GM12873 (cell line): ENCODE measurements at regions not wholly inside any gene's neighbourhood (a gene's known extent, or its start where the extent isn't known, plus 50 kb on each side); places are given as distances from the start of the nearest gene placed in this dataset.

Experiments
- TF ChIP-seq, protein P1 (sequence below): IDR thresholded peaks from 2 replicates; pipeline ENCODE4 v1.5.1; 2012; ENCODE audit warnings: low read depth, mild to moderate bottlenecking, moderate library complexity, low read length, control low read depth; ENCODE audit not compliant: insufficient read depth; ENCODE audit errors: missing control alignments

DNA sequence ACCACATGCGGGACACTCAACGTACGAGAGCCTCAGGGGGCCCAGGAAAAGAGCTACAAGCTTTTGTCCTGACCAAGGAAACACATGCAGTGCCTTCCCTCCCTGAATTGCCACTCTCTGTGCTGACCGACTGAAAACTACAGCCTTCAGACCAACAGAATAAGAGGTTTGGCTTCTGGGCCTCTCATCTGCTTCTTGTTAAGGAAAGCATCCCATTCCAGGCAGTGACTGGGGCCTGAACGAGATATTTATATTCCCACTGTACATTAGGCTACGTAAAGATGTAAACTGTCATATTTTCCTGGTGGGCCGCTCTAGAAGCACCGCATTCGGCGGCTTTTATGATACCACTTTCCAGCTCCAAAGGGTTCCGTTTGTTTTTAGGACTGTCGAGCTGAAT lies 208.9 kb upstream of the TPM1 start:
- TF ChIP-seq, protein P1, sequence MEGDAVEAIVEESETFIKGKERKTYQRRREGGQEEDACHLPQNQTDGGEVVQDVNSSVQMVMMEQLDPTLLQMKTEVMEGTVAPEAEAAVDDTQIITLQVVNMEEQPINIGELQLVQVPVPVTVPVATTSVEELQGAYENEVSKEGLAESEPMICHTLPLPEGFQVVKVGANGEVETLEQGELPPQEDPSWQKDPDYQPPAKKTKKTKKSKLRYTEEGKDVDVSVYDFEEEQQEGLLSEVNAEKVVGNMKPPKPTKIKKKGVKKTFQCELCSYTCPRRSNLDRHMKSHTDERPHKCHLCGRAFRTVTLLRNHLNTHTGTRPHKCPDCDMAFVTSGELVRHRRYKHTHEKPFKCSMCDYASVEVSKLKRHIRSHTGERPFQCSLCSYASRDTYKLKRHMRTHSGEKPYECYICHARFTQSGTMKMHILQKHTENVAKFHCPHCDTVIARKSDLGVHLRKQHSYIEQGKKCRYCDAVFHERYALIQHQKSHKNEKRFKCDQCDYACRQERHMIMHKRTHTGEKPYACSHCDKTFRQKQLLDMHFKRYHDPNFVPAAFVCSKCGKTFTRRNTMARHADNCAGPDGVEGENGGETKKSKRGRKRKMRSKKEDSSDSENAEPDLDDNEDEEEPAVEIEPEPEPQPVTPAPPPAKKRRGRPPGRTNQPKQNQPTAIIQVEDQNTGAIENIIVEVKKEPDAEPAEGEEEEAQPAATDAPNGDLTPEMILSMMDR = no peak

DNA sequence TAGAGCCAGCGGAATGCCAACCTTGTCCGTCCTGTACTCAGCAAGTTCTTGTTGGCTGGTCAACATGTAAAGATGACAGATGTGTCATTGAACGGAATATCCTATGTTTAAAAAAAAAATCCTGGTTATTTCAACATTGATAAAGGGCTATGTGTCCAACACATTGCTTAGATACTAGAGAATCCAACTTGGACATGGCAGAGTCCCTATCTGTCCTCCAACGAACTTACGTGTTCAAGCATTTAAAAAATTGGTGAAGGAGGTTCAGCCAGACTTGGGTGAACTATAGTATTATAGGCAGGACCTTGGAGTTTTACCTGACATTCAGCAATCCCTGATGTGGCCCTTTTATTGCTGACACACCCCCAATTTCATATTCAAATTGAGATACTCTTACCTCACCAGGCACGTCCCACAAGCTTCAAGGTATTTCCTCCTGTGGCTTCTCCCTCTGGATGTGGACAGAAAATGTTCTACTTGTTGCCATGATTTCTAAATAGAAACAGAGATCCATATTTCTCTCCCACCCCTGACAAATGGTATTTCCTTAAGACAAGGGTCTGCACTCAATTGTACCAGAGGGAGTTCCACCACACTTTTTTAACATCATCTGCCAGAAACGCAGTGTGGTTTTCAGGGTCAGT lies 207.7 kb upstream of the TPM1 start:
- TF ChIP-seq, protein P1 = no peak

DNA sequence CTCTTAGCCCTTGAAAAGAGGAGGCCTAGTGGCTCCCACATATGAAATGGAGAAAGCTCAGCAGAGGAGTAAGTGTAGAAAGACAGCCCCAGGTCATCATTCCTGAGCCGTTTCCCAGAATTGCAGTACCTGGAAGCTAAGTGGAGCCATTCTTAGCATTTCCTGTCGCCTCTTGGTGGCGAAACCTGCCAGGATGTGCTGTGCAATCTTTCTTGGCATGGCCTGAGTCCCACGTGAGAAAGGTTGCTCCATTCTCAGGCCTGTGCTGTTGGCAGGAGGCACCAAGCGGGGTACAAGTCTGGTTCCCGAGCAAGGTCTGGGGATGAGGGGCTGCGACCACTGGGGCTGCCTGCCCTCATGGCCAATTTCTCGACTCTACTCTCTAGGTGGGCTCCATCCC lies 207.2 kb upstream of the TPM1 start:
- TF ChIP-seq, protein P1 = no peak

DNA sequence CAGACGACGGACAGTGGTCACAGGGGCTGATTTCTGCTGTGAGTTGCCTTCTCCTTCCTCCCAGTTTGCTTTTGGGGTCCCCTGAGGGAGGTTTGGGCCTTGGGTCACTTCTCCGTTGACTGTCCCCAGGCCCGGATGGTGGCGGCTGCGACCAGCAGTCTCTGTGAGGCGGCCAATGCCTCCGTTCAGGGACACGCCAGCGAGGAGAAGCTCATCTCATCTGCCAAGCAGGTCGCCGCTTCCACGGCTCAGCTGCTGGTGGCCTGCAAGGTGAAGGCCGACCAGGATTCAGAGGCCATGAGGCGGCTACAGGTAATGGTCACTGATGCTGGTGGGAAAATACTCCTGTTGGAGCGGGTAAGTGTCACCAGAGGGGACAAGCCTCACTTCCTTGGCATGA lies 206.8 kb upstream of the TPM1 start:
- TF ChIP-seq, protein P1 = no peak

DNA sequence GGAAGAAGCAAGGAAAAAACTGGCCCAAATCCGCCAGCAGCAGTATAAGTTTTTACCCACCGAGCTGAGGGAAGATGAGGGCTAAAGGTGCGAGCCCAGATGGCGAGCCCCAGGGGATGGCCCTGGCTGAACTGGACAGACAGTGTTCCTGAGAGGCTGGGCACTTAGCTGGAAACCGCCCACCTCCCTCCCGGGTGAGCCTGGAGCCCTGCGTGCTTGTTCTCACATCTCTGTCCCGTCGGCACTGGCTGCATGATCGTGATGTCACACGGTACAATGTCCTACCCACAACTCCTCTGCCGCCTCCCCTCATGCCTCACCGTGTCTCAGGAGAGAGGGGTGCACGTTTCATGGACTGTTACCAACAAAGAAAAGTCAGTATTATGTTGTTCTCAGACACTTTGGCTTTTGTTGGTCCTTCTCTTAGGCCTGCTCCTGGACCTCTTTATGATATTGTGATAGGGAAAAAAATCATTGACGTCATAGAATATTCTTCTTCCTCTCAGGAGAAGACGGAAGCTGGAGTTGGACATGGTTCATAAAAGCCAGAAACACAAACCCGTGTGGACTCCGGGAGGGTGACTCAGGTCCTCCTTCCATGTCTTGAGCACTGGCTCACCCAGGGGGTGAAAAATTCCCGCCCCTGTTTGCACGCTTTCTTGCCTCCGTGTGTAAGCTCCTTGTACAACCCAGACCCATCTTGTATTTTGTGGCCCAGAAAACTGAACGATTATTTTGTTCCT lies 201.8 kb upstream of the TPM1 start:
- TF ChIP-seq, protein P1 = no peak

DNA sequence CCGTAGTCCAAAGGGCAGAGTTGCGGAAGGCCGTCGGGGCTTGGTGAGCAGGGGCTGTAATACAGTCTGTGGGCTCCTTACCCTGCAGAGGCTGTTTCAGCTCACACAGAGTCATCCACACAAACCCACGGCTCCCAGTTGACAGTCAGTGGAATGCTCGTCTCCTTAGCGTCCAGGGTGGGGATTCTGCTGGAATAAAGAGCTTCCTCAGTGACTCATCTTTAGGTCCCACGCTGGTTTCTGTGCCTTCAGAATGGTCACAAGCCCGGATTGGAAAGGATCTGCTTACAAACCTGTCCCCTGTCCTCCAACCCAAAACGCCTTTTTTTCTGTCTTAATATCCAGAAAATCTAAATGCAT lies 201.3 kb upstream of the TPM1 start:
- TF ChIP-seq, protein P1 = no peak

DNA sequence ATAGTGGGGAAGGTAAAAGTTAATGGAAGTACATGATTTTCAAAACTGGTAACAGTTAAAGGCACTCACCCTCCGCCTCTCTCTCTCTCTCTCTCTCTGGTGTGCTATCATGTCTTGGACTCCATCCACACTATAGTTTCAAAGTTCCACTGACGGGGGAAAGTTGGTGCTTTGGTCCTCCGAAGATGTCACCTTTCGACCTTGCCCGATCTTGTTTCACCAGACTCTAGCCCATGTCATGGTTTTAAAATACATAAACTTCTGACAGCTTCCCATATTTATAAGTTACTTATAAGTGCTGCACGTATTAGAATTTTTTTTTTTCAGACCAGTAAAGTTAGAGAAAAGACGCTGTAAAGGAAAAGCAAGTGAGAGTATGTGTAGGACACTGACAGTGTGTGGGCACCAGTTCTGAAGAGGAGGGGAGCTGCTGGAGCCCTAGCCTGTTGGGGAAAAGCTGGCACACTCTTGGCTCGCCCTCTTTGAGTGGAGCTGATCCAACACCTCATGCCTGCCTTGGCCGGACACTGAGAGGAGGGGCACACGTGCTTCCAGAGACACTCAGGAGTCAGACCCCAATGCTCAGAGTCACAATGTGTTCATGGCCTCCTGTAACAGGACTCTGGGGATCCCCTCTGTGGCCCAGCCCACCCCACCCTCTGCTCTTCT lies 200.5 kb upstream of the TPM1 start:
- TF ChIP-seq, protein P1 = no peak
